Neutrophil (primary cell): ENCODE measurements at regions not wholly inside any gene's neighbourhood (a gene's known extent, or its start where the extent isn't known, plus 50 kb on each side); places are given as distances from the start of the nearest gene placed in this dataset.
"Not testable (repeated sequence)": the region's sequence is repeated elsewhere in the genome, so short reads cannot be mapped to it uniquely, and the experiment has no call there.

Experiments used
- H3K27ac ChIP-seq: fragments of 200-600 bp; sonication (generic); 2 replicates; pipeline ENCODE4 v1.5.1; 2016; ENCODE audit warnings: mild to moderate bottlenecking, moderate library complexity
- H3K27me3 ChIP-seq: fragments of 200-600 bp; sonication (generic); 2 replicates; pipeline ENCODE4 v1.6.0; 2016; ENCODE audit warnings: mild to moderate bottlenecking
- H3K36me3 ChIP-seq: fragments of 200-600 bp; sonication (generic); 2 replicates; pipeline ENCODE4 v1.5.1; 2017
- H3K4me1 ChIP-seq, 2 experiments: fragments of 200-600 bp in 1 of 2; sonication (generic) in 1 of 2; 1 replicate in 1 of 2; 2 replicates in 1 of 2; pipeline versions ENCODE4 v1.5.1 to v1.6.1; 2013 to 2016; ENCODE audit warnings: low read depth in 1 of 2, low read length in 1 of 2, mild to moderate bottlenecking in 1 of 2, moderate library complexity in 1 of 2; ENCODE audit not compliant: control insufficient read depth in 1 of 2, insufficient read depth in 1 of 2
- H3K4me3 ChIP-seq, 2 experiments: fragments of 200-600 bp in 1 of 2; sonication (generic) in 1 of 2; 1 replicate in 1 of 2; 2 replicates in 1 of 2; pipeline ENCODE4 v1.5.1; 2013 to 2016; ENCODE audit warnings: low read depth in 1 of 2, low read length in 1 of 2, mild to moderate bottlenecking in 1 of 2, moderate library complexity in 1 of 2
- H3K9me3 ChIP-seq: fragments of 200-600 bp; sonication (generic); 2 replicates; pipeline ENCODE4 v1.5.1; 2016
- CTCF ChIP-seq: fragments of 200-600 bp; sonication (generic); IDR thresholded peaks from 2 replicates; pipeline ENCODE4 v1.5.1; 2016; ENCODE audit warnings: antibody characterized with exemption

GRCh38 chr15:98100606-98101005 is 140.1 kb downstream of the ARRDC4 start:
- not testable (repeated sequence) for H3K36me3 ChIP-seq, H3K9me3 ChIP-seq, H3K4me3 ChIP-seq, H3K27me3 ChIP-seq, H3K4me1 ChIP-seq, H3K27ac ChIP-seq

GRCh38 chr15:98103570-98103969 is 143.1 kb downstream of the ARRDC4 start:
- H3K27me3 ChIP-seq = no peaks in the 10 kb centered on the region
- H3K36me3 ChIP-seq = no peaks in the 10 kb centered on the region
- H3K4me1 ChIP-seq = no peaks in the 10 kb centered on the region
- no peak overlapping the region for H3K27ac ChIP-seq
- no peak overlapping the region for H3K4me3 ChIP-seq
- no peaks in the 10 kb centered on the region for H3K9me3 ChIP-seq
- TF ChIP-seq CTCF = no peak

- H3K36me3 ChIP-seq, H3K27ac ChIP-seq, H3K27me3 ChIP-seq: not testable (repeated sequence)
Measured at GRCh38 chr15:98104386-98105151, 144.1 kb downstream of the ARRDC4 start.

GRCh38 chr15:98106615-98107194 is 146.2 kb downstream of the ARRDC4 start:
- H3K4me3 ChIP-seq, H3K27me3 ChIP-seq, H3K9me3 ChIP-seq, H3K27ac ChIP-seq, H3K36me3 ChIP-seq, H3K4me1 ChIP-seq: not testable (repeated sequence)

More at GRCh38 chr15:98104386-98105151, 144.1 kb downstream of the ARRDC4 start:
- not testable (repeated sequence) for H3K9me3 ChIP-seq, H3K4me3 ChIP-seq, H3K4me1 ChIP-seq

- H3K4me1 ChIP-seq = no peaks in the 10 kb centered on the region
- no peak overlapping the region for H3K27ac ChIP-seq
- H3K27me3 ChIP-seq = no peaks in the 10 kb centered on the region
- H3K4me3 ChIP-seq = no peak overlapping the region
- no peaks in the 10 kb centered on the region for H3K36me3 ChIP-seq
- no peaks in the 10 kb centered on the region for H3K9me3 ChIP-seq
- TF ChIP-seq CTCF = no peak
Measured at GRCh38 chr15:98111806-98112205, 151.3 kb downstream of the ARRDC4 start.

GRCh38 chr15:98113327-98113726 is 152.8 kb downstream of the ARRDC4 start:
- Histone ChIP-seq H3K4me3 (no peak overlapping the region), H3K9me3 (no peaks in the 10 kb centered on the region), H3K4me1 (no peaks in the 10 kb centered on the region), H3K27me3 (no peaks in the 10 kb centered on the region), H3K36me3 (no peaks in the 10 kb centered on the region), H3K27ac (no peak overlapping the region)
- no peak for TF ChIP-seq CTCF

- no peak for TF ChIP-seq CTCF
- H3K27me3 ChIP-seq = peaks cover 3% of the 10 kb centered on the region
- no peaks in the 10 kb centered on the region for H3K9me3 ChIP-seq
Measured at GRCh38 chr15:98120561-98120960, 160.1 kb downstream of the ARRDC4 start.

More at GRCh38 chr15:98120561-98120960, 160.1 kb downstream of the ARRDC4 start:
- no peaks in the 10 kb centered on the region for H3K36me3 ChIP-seq
- no peak overlapping the region for H3K27ac ChIP-seq
- H3K4me1 ChIP-seq = no peaks in the 10 kb centered on the region
- no peak overlapping the region for H3K4me3 ChIP-seq
